WTC11 (cell line): ENCODE measurements at regions not wholly inside any gene's neighbourhood (a gene's known extent, or its start where the extent isn't known, plus 50 kb on each side); places are given as distances from the start of the nearest gene placed in this dataset.

Source experiments
- ATAC-seq: fragments of 200-7000 bp; cut with Tn5 transposase; 2 replicates; pipeline ENCODE4 v1.10.0; 2021; ENCODE audit warnings: mild to moderate bottlenecking, moderate library complexity
- CTCF ChIA-PET: fragments of 300-600 bp; sonication (Branson Sonifier 250); formaldehyde crosslinking; loops from one replicate; lab custom pipeline; 2021; ENCODE audit warnings: antibody characterized with exemption; lab: Charles Lee
- POLR2A ChIA-PET: fragments of 350-600 bp; sonication (Branson Sonifier 250); formaldehyde crosslinking; loops from one replicate; lab custom pipeline; 2021; ENCODE audit warnings: antibody characterized with exemption; lab: Charles Lee
- DNase-seq: peaks from one replicate; pipeline ENCODE4 v3.0.0; 2021; ENCODE audit warnings: low spot score
- H3K27ac Mint-ChIP-seq: 2 replicates; pipeline ENCODE4 v1.8.0; 2021; ENCODE audit warnings: mixed read lengths
- H3K27me3 Mint-ChIP-seq: 2 replicates; pipeline ENCODE4 v1.8.0; 2021; ENCODE audit warnings: low read depth, mild to moderate bottlenecking, moderate library complexity, mixed read lengths
- H3K36me3 Mint-ChIP-seq: 2 replicates; pipeline ENCODE4 v1.8.0; 2021; ENCODE audit warnings: mixed read lengths
- H3K4me1 Mint-ChIP-seq: 2 replicates; pipeline ENCODE4 v1.8.0; 2022; ENCODE audit warnings: mixed read lengths
- H3K4me3 Mint-ChIP-seq: 2 replicates; pipeline ENCODE4 v1.8.0; 2021; ENCODE audit warnings: mild to moderate bottlenecking, moderate library complexity, mixed read lengths
- H3K9me3 Mint-ChIP-seq: 2 replicates; pipeline ENCODE4 v1.8.0; 2021; ENCODE audit warnings: mixed read lengths
- ATF1 ChIP-seq: sonication (generic); formaldehyde crosslinking; IDR thresholded peaks from 2 replicates; pipeline ENCODE4 v1.8.1; 2023; ENCODE audit warnings: mild to moderate bottlenecking, moderate library complexity, missing genetic modification reagents
- E2F1 ChIP-seq: sonication (generic); formaldehyde crosslinking; IDR thresholded peaks from 2 replicates; pipeline ENCODE4 v1.8.0; 2022; ENCODE audit warnings: mild to moderate bottlenecking, missing genetic modification reagents
- E2F4 ChIP-seq: sonication (generic); formaldehyde crosslinking; IDR thresholded peaks from 2 replicates; pipeline ENCODE4 v1.8.1; 2022; ENCODE audit warnings: low read depth, mild to moderate bottlenecking, moderate library complexity, missing genetic modification reagents, borderline replicate concordance
- E2F5 ChIP-seq: sonication (generic); formaldehyde crosslinking; IDR thresholded peaks from 2 replicates; pipeline ENCODE4 v1.8.1; 2022; ENCODE audit warnings: mild to moderate bottlenecking, moderate library complexity, missing genetic modification reagents
- ELF4 ChIP-seq: sonication (generic); formaldehyde crosslinking; IDR thresholded peaks from 2 replicates; pipeline ENCODE4 v1.8.1; 2022; ENCODE audit warnings: low read depth, mild to moderate bottlenecking, moderate library complexity, missing genetic modification reagents
- ESRRA ChIP-seq: sonication (generic); formaldehyde crosslinking; IDR thresholded peaks from 2 replicates; pipeline ENCODE4 v1.8.1; 2022; ENCODE audit warnings: mild to moderate bottlenecking, missing genetic modification reagents, borderline replicate concordance
- FOXK1 ChIP-seq: sonication (generic); formaldehyde crosslinking; IDR thresholded peaks from 2 replicates; pipeline ENCODE4 v1.8.0; 2022; ENCODE audit warnings: mild to moderate bottlenecking, moderate library complexity, missing genetic modification reagents
- GRHL2 ChIP-seq: fragments of 250-450 bp; sonication (Bioruptor Pico); IDR thresholded peaks from 2 replicates; pipeline ENCODE4 v1.8.0; 2022; ENCODE audit warnings: mild to moderate bottlenecking, moderate library complexity; ENCODE audit not compliant: insufficient replicate concordance, severe bottlenecking
- IRF1 ChIP-seq: sonication (generic); formaldehyde crosslinking; IDR thresholded peaks from 2 replicates; pipeline ENCODE4 v1.8.0; 2023; ENCODE audit warnings: missing genetic modification reagents
- IRF2 ChIP-seq: sonication (generic); formaldehyde crosslinking; IDR thresholded peaks from 2 replicates; pipeline ENCODE4 v1.8.0; 2022; ENCODE audit warnings: low read depth, missing genetic modification reagents, borderline replicate concordance
- JUN ChIP-seq: sonication (generic); formaldehyde crosslinking; IDR thresholded peaks from 2 replicates; pipeline ENCODE4 v1.8.0; 2023; ENCODE audit warnings: mild to moderate bottlenecking, missing genetic modification reagents
- KAT7 ChIP-seq: sonication (generic); formaldehyde crosslinking; IDR thresholded peaks from 2 replicates; pipeline ENCODE4 v1.8.1; 2023; ENCODE audit warnings: missing genetic modification reagents, mild to moderate bottlenecking, borderline replicate concordance
- MAX ChIP-seq: sonication (generic); formaldehyde crosslinking; IDR thresholded peaks from 2 replicates; pipeline ENCODE4 v1.8.0; 2022; ENCODE audit warnings: mild to moderate bottlenecking, missing genetic modification reagents
- MLX ChIP-seq: sonication (generic); formaldehyde crosslinking; IDR thresholded peaks from 2 replicates; pipeline ENCODE4 v1.8.1; 2023; ENCODE audit warnings: mild to moderate bottlenecking, missing genetic modification reagents, moderate library complexity
- NFATC4 ChIP-seq: fragments of 250-450 bp; sonication (Bioruptor Pico); IDR thresholded peaks from 2 replicates; pipeline ENCODE4 v1.9.0; 2021; ENCODE audit warnings: mild to moderate bottlenecking
- NR3C1 ChIP-seq: sonication (generic); formaldehyde crosslinking; conservative IDR thresholded peaks from 2 replicates; pipeline ENCODE4 v1.8.1; 2023; ENCODE audit warnings: low read depth, mild to moderate bottlenecking, missing genetic modification reagents
- RELA ChIP-seq: sonication (generic); formaldehyde crosslinking; IDR thresholded peaks from 2 replicates; pipeline ENCODE4 v1.8.1; 2022; ENCODE audit warnings: missing genetic modification reagents, mild to moderate bottlenecking, borderline replicate concordance
- RORB ChIP-seq: fragments of 250-450 bp; sonication (Bioruptor Pico); IDR thresholded peaks from 2 replicates; pipeline ENCODE4 v1.9.0; 2021; ENCODE audit warnings: mild to moderate bottlenecking
- SMAD4 ChIP-seq: sonication (generic); formaldehyde crosslinking; IDR thresholded peaks from 2 replicates; pipeline ENCODE4 v1.8.0; 2022; ENCODE audit warnings: mild to moderate bottlenecking, missing genetic modification reagents
- SOX15 ChIP-seq: fragments of 250-450 bp; sonication (Bioruptor Pico); IDR thresholded peaks from 2 replicates; pipeline ENCODE4 v1.9.0; 2021; ENCODE audit warnings: mild to moderate bottlenecking
- TEAD1 ChIP-seq: sonication (generic); formaldehyde crosslinking; IDR thresholded peaks from 2 replicates; pipeline ENCODE4 v1.8.0; 2022; ENCODE audit warnings: mild to moderate bottlenecking, missing genetic modification reagents
- USF1 ChIP-seq: sonication (generic); formaldehyde crosslinking; IDR thresholded peaks from 2 replicates; pipeline ENCODE4 v1.8.0; 2022; ENCODE audit warnings: mild to moderate bottlenecking, missing genetic modification reagents
- ZNF138 ChIP-seq: sonication (generic); formaldehyde crosslinking; conservative IDR thresholded peaks from 2 replicates; pipeline ENCODE4 v1.8.1; 2022; ENCODE audit warnings: mild to moderate bottlenecking, moderate library complexity, missing genetic modification reagents
- ZNF416 ChIP-seq: fragments of 250-450 bp; sonication (Bioruptor Pico); IDR thresholded peaks from 2 replicates; pipeline ENCODE4 v1.9.0; 2021; ENCODE audit warnings: mild to moderate bottlenecking, inconsistent platforms
- ZNF532 ChIP-seq: fragments of 250-450 bp; sonication (Bioruptor Pico); IDR thresholded peaks from 2 replicates; pipeline ENCODE4 v1.9.0; 2021; ENCODE audit warnings: mild to moderate bottlenecking, borderline replicate concordance
- ZSCAN18 ChIP-seq: fragments of 250-450 bp; sonication (Bioruptor Pico); IDR thresholded peaks from 2 replicates; pipeline ENCODE4 v2.1.2; 2022; ENCODE audit warnings: mild to moderate bottlenecking, moderate library complexity

- DNase-seq (no peak), ATAC-seq (no peak)
- Mint-ChIP-seq H3K36me3 (no peaks in the 10 kb centered on the region), H3K27me3 (no peaks in the 10 kb centered on the region; the same call in none of the 2 replicates), H3K4me1 (peaks cover 7% of the 10 kb centered on the region; the same call in 1 of the 2 replicates), H3K4me3 (no peak overlapping the region), H3K9me3 (peaks cover 14% of the 10 kb centered on the region), H3K27ac (no peak overlapping the region)
- TF ChIP-seq IRF2 (CRISPR knock-in tag) (no peak), ESRRA (CRISPR knock-in tag) (no peak), NR3C1 (no peak), GRHL2 (CRISPR knock-in tag) (no peak), MAX (CRISPR knock-in tag) (no peak), USF1 (CRISPR knock-in tag) (no peak), KAT7 (CRISPR knock-in tag) (no peak), SMAD4 (CRISPR knock-in tag) (no peak), E2F1 (CRISPR knock-in tag) (no peak), SOX15 (CRISPR knock-in tag) (no peak), NFATC4 (no peak), MLX (CRISPR knock-in tag) (no peak), ELF4 (CRISPR knock-in tag) (no peak), RELA (CRISPR knock-in tag) (no peak), ZNF138 (CRISPR knock-in tag) (no peak)
- POLR2A ChIA-PET = no interaction called here
- CTCF ChIA-PET = no interaction called here
These were observed 266.2 kb downstream of the OPA1 start for GRCh38 chr3:193859195-193859594.

- ChIA-PET CTCF (no interaction called here), POLR2A (no interaction called here)
- peaks cover 12% of the 10 kb centered on the region for H3K4me1 Mint-ChIP-seq
- no peak overlapping the region for H3K27ac Mint-ChIP-seq
- no peaks in the 10 kb centered on the region for H3K36me3 Mint-ChIP-seq
- no peaks in the 10 kb centered on the region; the same call in none of the 2 replicates for H3K27me3 Mint-ChIP-seq
- peaks cover 11% of the 10 kb centered on the region for H3K9me3 Mint-ChIP-seq
- ATAC-seq = no peak
- no peak overlapping the region for H3K4me3 Mint-ChIP-seq
- DNase-seq = no peak
- TF ChIP-seq IRF1 (CRISPR knock-in tag) = no peak
- TF ChIP-seq TEAD1 (CRISPR knock-in tag) = no peak
- no peak for TF ChIP-seq ATF1 (CRISPR knock-in tag)
- no peak for TF ChIP-seq E2F4 (CRISPR knock-in tag)
- TF ChIP-seq ESRRA (CRISPR knock-in tag) = no peak
- TF ChIP-seq RORB = no peak
- TF ChIP-seq SMAD4 (CRISPR knock-in tag) = no peak
- TF ChIP-seq ZSCAN18 = no peak
- no peak for TF ChIP-seq JUN (CRISPR knock-in tag)
- no peak for TF ChIP-seq ZNF532
- TF ChIP-seq ZNF416 (CRISPR knock-in tag) = no peak
- TF ChIP-seq FOXK1 (CRISPR knock-in tag) = no peak
- TF ChIP-seq E2F5 (CRISPR knock-in tag) = no peak
These were observed 268.0 kb downstream of the OPA1 start for GRCh38 chr3:193861012-193861411.
